GM19397 (cell line): ENCODE measurements at regions not wholly inside any gene's neighbourhood (a gene's known extent, or its start where the extent isn't known, plus 50 kb on each side); places are given as distances from the start of the nearest gene placed in this dataset.

Source experiments
- ATAC-seq: cut with Tn5 transposase; IDR thresholded peaks from one replicate; pipeline ENCODE4 v1.9.1; 2021; ENCODE audit warnings: mild to moderate bottlenecking, moderate library complexity; ENCODE audit not compliant: unreplicated experiment

GRCh38 chr2:175571078-175571653 is 389.7 kb upstream of the ATP5MC3 start:
- ATAC-seq: no peak

GRCh38 chr2:175568109-175568730 is 386.7 kb upstream of the ATP5MC3 start:
- no peak for ATAC-seq

- ATAC-seq: no peak
Observed at GRCh38 chr2:175567435-175568061, 386.0 kb upstream of the ATP5MC3 start.

- ATAC-seq: no peak
Observed at GRCh38 chr2:175560521-175561169, 379.1 kb upstream of the ATP5MC3 start.

- no peak for ATAC-seq
Observed at GRCh38 chr2:175559613-175560012, 378.1 kb upstream of the ATP5MC3 start.

- ATAC-seq: no peak
Observed at GRCh38 chr2:175557810-175558377, 376.4 kb upstream of the ATP5MC3 start.

GRCh38 chr2:175553910-175554309 is 372.4 kb upstream of the ATP5MC3 start:
- ATAC-seq: no peak

GRCh38 chr2:175552902-175553301 is 371.4 kb upstream of the ATP5MC3 start:
- ATAC-seq: no peak

- ATAC-seq: no peak
Observed at GRCh38 chr2:175540421-175540820, 358.9 kb upstream of the ATP5MC3 start.

GRCh38 chr2:175539122-175539521 is 357.6 kb upstream of the ATP5MC3 start:
- ATAC-seq: no peak

- ATAC-seq: no peak
Observed at GRCh38 chr2:175536059-175536458, 354.5 kb upstream of the ATP5MC3 start.

- no peak for ATAC-seq
Observed at GRCh38 chr2:175535631-175536030, 354.1 kb upstream of the ATP5MC3 start.

GRCh38 chr2:175525975-175526374 is 344.5 kb upstream of the ATP5MC3 start:
- ATAC-seq: no peak

GRCh38 chr2:175523001-175523400 is 341.5 kb upstream of the ATP5MC3 start:
- ATAC-seq: no peak

GRCh38 chr2:175518206-175518605 is 336.7 kb upstream of the ATP5MC3 start:
- ATAC-seq: no peak

GRCh38 chr2:175516555-175516954 is 335.0 kb upstream of the ATP5MC3 start:
- ATAC-seq: no peak

GRCh38 chr2:175500255-175500654 is 318.7 kb upstream of the ATP5MC3 start:
- ATAC-seq: no peak

- no peak for ATAC-seq
Observed at GRCh38 chr2:175490360-175490791, 308.9 kb upstream of the ATP5MC3 start.

- ATAC-seq: no peak
Observed at GRCh38 chr2:175478096-175478768, 296.7 kb upstream of the ATP5MC3 start.

- ATAC-seq: no peak
Observed at GRCh38 chr2:175476948-175477347, 295.4 kb upstream of the ATP5MC3 start.

GRCh38 chr2:175476374-175476773 is 294.9 kb upstream of the ATP5MC3 start:
- no peak for ATAC-seq
